Caco-2 (cell line): ENCODE measurements at regions not wholly inside any gene's neighbourhood (a gene's known extent, or its start where the extent isn't known, plus 50 kb on each side); places are given as distances from the start of the nearest gene placed in this dataset.

Source experiments
- BruUV-seq: library from RNA; stranded (reverse); fragments of 400-500 nt; replicated peaks from 2 replicates; lab custom pipeline; 2021; lab: Mats Ljungman, UMichigan
- CTCF ChIA-PET: fragments of 300-600 bp; sonication (Branson Sonifier 250); formaldehyde crosslinking; loops from one replicate; lab custom pipeline; 2022; ENCODE audit warnings: antibody characterized with exemption; lab: Charles Lee
- POLR2A ChIA-PET: fragments of 300-600 bp; sonication (Branson Sonifier 250); formaldehyde crosslinking; loops from one replicate; lab custom pipeline; 2022; ENCODE audit warnings: antibody characterized with exemption; lab: Charles Lee
- DNase-seq, 2 experiments: peaks; one replicate each; pipeline versions ENCODE4 v3.0.0 to v3.0.0-alpha.2; 2020 to 2022
- H3K27me3 ChIP-seq: replicated peaks from 2 replicates; pipeline ENCODE4 v1.6.0; 2011; ENCODE audit warnings: low read length; ENCODE audit not compliant: control insufficient read depth, insufficient read depth
- H3K36me3 ChIP-seq: 2 replicates; pipeline ENCODE4 v1.5.1; 2011; ENCODE audit warnings: low read length; ENCODE audit not compliant: control insufficient read depth, insufficient read depth
- H3K4me1 ChIP-seq: fragments of 250-450 bp; sonication (Bioruptor Pico); 2 replicates; pipeline ENCODE4 v1.5.1; 2020; ENCODE audit warnings: mild to moderate bottlenecking
- H3K4me3 ChIP-seq: 2 replicates; pipeline ENCODE4 v1.5.1; 2011; ENCODE audit warnings: low read depth, mild to moderate bottlenecking, control low read depth, low read length
- H3K9me3 ChIP-seq: fragments of 250-450 bp; sonication (Bioruptor Pico); 2 replicates; pipeline ENCODE4 v1.5.1; 2020; ENCODE audit warnings: mild to moderate bottlenecking, moderate library complexity
- H3K27ac Mint-ChIP-seq: one replicate; pipeline ENCODE4 v1.8.0; 2022; ENCODE audit warnings: mixed read lengths; ENCODE audit not compliant: unreplicated experiment
- H3K27me3 Mint-ChIP-seq: one replicate; pipeline ENCODE4 v1.8.0; 2022; ENCODE audit warnings: mixed read lengths; ENCODE audit not compliant: insufficient read depth, unreplicated experiment
- H3K36me3 Mint-ChIP-seq: one replicate; pipeline ENCODE4 v1.8.0; 2022; ENCODE audit warnings: mild to moderate bottlenecking, mixed read lengths; ENCODE audit not compliant: insufficient read depth, unreplicated experiment
- H3K4me1 Mint-ChIP-seq: one replicate; pipeline ENCODE4 v1.8.0; 2022; ENCODE audit warnings: low read depth, mixed read lengths; ENCODE audit not compliant: unreplicated experiment
- H3K4me3 Mint-ChIP-seq: one replicate; pipeline ENCODE4 v1.8.0; 2022; ENCODE audit warnings: mild to moderate bottlenecking, moderate library complexity, mixed read lengths; ENCODE audit not compliant: unreplicated experiment
- H3K9me3 Mint-ChIP-seq: one replicate; pipeline ENCODE4 v1.8.0; 2022; ENCODE audit warnings: mixed read lengths; ENCODE audit not compliant: unreplicated experiment
- CTCF ChIP-seq, 2 experiments: fragments of 200-600 bp in 1 of 2; IDR thresholded peaks; 1 replicate in 1 of 2; 2 replicates in 1 of 2; pipeline versions ENCODE4 v1.5.1 to v1.8.0; 2011 to 2022; ENCODE audit warnings: antibody characterized with exemption in 1 of 2, control low read depth in 1 of 2, inconsistent platforms in 1 of 2, low read depth in 1 of 2, low read length in 1 of 2, mild to moderate bottlenecking in 1 of 2, moderate library complexity in 1 of 2; ENCODE audit not compliant: insufficient read depth in 1 of 2, severe bottlenecking in 1 of 2, unreplicated experiment in 1 of 2
- intact Hi-C: fragments of 100-400 bp; cut with micrococcal nuclease; formaldehyde crosslinking; loops from one replicate; pipeline ENCODE4 v1.10.0; 2022; ENCODE audit not compliant: unreplicated experiment

- H3K9me3 Mint-ChIP-seq, result no peaks in the 10 kb centered on the region
- Histone ChIP-seq H3K27me3 (no peaks in the 10 kb centered on the region), H3K4me3 (no peak overlapping the region), H3K4me1 (no peaks in the 10 kb centered on the region), H3K36me3 (no peaks in the 10 kb centered on the region), H3K9me3 (no peaks in the 10 kb centered on the region)
- intact Hi-C loops, result no loop called here
- no peak for TF ChIP-seq CTCF (IDR thresholded peaks at IDR 0.05; ENCODE audit: insufficient read depth in 1 of 2, low read depth in 1 of 2, low read length in 1 of 2, severe bottlenecking in 1 of 2, unreplicated experiment in 1 of 2)
- no peak overlapping the region for H3K4me3 Mint-ChIP-seq
- H3K27me3 Mint-ChIP-seq, result no peaks in the 10 kb centered on the region
- no peak for DNase-seq
- no peaks in the 10 kb centered on the region for H3K4me1 Mint-ChIP-seq
- ChIA-PET CTCF (no interaction called here), POLR2A (no interaction called here)
- H3K36me3 Mint-ChIP-seq, result no peaks in the 10 kb centered on the region
- BruUV-seq, result no TSS peak
- no peak overlapping the region for H3K27ac Mint-ChIP-seq
These were observed 89.8 kb downstream of the ERMARD start for GRCh38 chr6:169841251-169841650.

- no peak overlapping the region for H3K4me3 ChIP-seq
- no peaks in the 10 kb centered on the region for H3K27me3 ChIP-seq
- BruUV-seq, result no TSS peak
- H3K4me3 Mint-ChIP-seq, result no peak overlapping the region
- no peak for TF ChIP-seq CTCF (IDR thresholded peaks at IDR 0.05; ENCODE audit: insufficient read depth in 1 of 2, low read depth in 1 of 2, low read length in 1 of 2, severe bottlenecking in 1 of 2, unreplicated experiment in 1 of 2)
- H3K36me3 ChIP-seq, result no peaks in the 10 kb centered on the region
- ChIA-PET POLR2A (no interaction called here), CTCF (no interaction called here)
- H3K27me3 Mint-ChIP-seq, result no peaks in the 10 kb centered on the region
- H3K4me1 Mint-ChIP-seq, result no peaks in the 10 kb centered on the region
- H3K36me3 Mint-ChIP-seq, result no peaks in the 10 kb centered on the region
- DNase-seq, result no peak
- intact Hi-C loops, result no loop called here
- H3K9me3 ChIP-seq, result no peaks in the 10 kb centered on the region
- no peak overlapping the region for H3K27ac Mint-ChIP-seq
- peaks cover 6% of the 10 kb centered on the region for H3K9me3 Mint-ChIP-seq
- no peaks in the 10 kb centered on the region for H3K4me1 ChIP-seq
These were observed 88.6 kb downstream of the ERMARD start for GRCh38 chr6:169839898-169840631.

GRCh38 chr6:169839493-169839892 lies 88.1 kb downstream of the ERMARD start:
- intact Hi-C loops, result no loop called here
- TF ChIP-seq CTCF (IDR thresholded peaks at IDR 0.05; ENCODE audit: insufficient read depth in 1 of 2, low read depth in 1 of 2, low read length in 1 of 2, severe bottlenecking in 1 of 2, unreplicated experiment in 1 of 2), result no peak
- no TSS peak for BruUV-seq
- H3K27me3 ChIP-seq, result no peaks in the 10 kb centered on the region
- no peaks in the 10 kb centered on the region for H3K4me1 Mint-ChIP-seq
- DNase-seq, result no peak
- no peak overlapping the region for H3K4me3 Mint-ChIP-seq
- no peaks in the 10 kb centered on the region for H3K36me3 ChIP-seq
- no peaks in the 10 kb centered on the region for H3K36me3 Mint-ChIP-seq
- peaks cover 10% of the 10 kb centered on the region for H3K9me3 Mint-ChIP-seq
- H3K9me3 ChIP-seq, result no peaks in the 10 kb centered on the region
- H3K27me3 Mint-ChIP-seq, result no peaks in the 10 kb centered on the region
- H3K4me3 ChIP-seq, result no peak overlapping the region
- H3K27ac Mint-ChIP-seq, result no peak overlapping the region
- no peaks in the 10 kb centered on the region for H3K4me1 ChIP-seq
- CTCF ChIA-PET, result no interaction called here
- POLR2A ChIA-PET, result no interaction called here
